H1 (cell line): ENCODE measurements at regions not wholly inside any gene's neighbourhood (a gene's known extent, or its start where the extent isn't known, plus 50 kb on each side); places are given as distances from the start of the nearest gene placed in this dataset.

Source experiments
- ASH2L ChIP-seq: fragments of 200-600, 300-600 bp; sonication (generic); IDR thresholded peaks from one replicate; pipeline ENCODE4 v1.7.1; 2017; ENCODE audit warnings: low read length
- BCL11A ChIP-seq, 2 experiments: IDR thresholded peaks; one replicate each; pipeline ENCODE4 v1.6.1; 2011; ENCODE audit warnings: low read depth in 2 of 2, low read length in 2 of 2, mild to moderate bottlenecking in 2 of 2
- CBX5 ChIP-seq: fragments of 300-800, 300-1000 bp; sonication (generic); IDR thresholded peaks from 2 replicates; pipeline ENCODE4 v1.7.1; 2016; ENCODE audit warnings: antibody characterized with exemption, low read length, low read depth
- CEBPB ChIP-seq: IDR thresholded peaks from 2 replicates; pipeline ENCODE4 v1.6.1; 2012; ENCODE audit warnings: low read depth, low read length
- CHD7 ChIP-seq: fragments of 300-600 bp; sonication (generic); IDR thresholded peaks from 2 replicates; pipeline ENCODE4 v1.7.1; 2012; ENCODE audit warnings: low read length, moderate library complexity, mild to moderate bottlenecking, inconsistent platforms; ENCODE audit not compliant: insufficient replicate concordance
- HDAC2 ChIP-seq, 2 experiments: fragments of 300-600 bp in 1 of 2; sonication (generic) in 1 of 2; IDR thresholded peaks; 2 replicates each; pipeline ENCODE4 v1.6.1; 2011 to 2012; ENCODE audit warnings: low read depth in 2 of 2, low read length in 2 of 2, mild to moderate bottlenecking in 2 of 2, moderate library complexity in 2 of 2, borderline replicate concordance in 1 of 2, inconsistent platforms in 1 of 2
- HDAC6 ChIP-seq: IDR thresholded peaks from one replicate; pipeline ENCODE4 v1.7.1; 2012; ENCODE audit warnings: low read depth, mild to moderate bottlenecking, inconsistent platforms, low read length, moderate library complexity
- KDM1A ChIP-seq: fragments of 200-600, 300-600 bp; sonication (generic); IDR thresholded peaks from 2 replicates; pipeline ENCODE4 v1.7.1; 2016; ENCODE audit warnings: mild to moderate bottlenecking, low read length, borderline replicate concordance
- RAD21 ChIP-seq, 2 experiments: IDR thresholded peaks in 1 of 2; conservative IDR thresholded peaks in 1 of 2; 2 replicates each; pipeline ENCODE4 v1.6.1; 2011; ENCODE audit warnings: low read depth in 2 of 2, low read length in 2 of 2, improper control_type of control experiment in 1 of 2, inconsistent platforms in 1 of 2, mild to moderate bottlenecking in 1 of 2, moderate library complexity in 1 of 2
- SIX5 ChIP-seq: IDR thresholded peaks from 2 replicates; pipeline ENCODE4 v1.6.1; 2011; ENCODE audit warnings: mild to moderate bottlenecking, low read depth, low read length
- USF2 ChIP-seq: IDR thresholded peaks from 2 replicates; pipeline ENCODE4 v1.6.1; 2011; ENCODE audit warnings: low read length, improper control_type of control experiment

- TF ChIP-seq CHD7 (no peak), HDAC6 (no peak), BCL11A (IDR thresholded peaks at IDR 0.05; ENCODE audit: low read depth in 2 of 2, low read length in 2 of 2) (no peak), USF2 (no peak), HDAC2 (IDR thresholded peaks at IDR 0.05; ENCODE audit: borderline replicate concordance in 1 of 2, low read depth in 2 of 2, low read length in 2 of 2) (no peak), CEBPB (no peak), KDM1A (no peak), ASH2L (no peak), RAD21 (IDR thresholded peaks at IDR 0.05 in 1 of 2, conservative IDR thresholded peaks at IDR 0.05 in 1 of 2; ENCODE audit: low read depth in 2 of 2, low read length in 2 of 2) (no peak), SIX5 (no peak), CBX5 (no peak)
Measured at GRCh38 chr16:86384980-86385379, 125.3 kb upstream of the FOXF1 start (continued).
